AG04450 (cell line): ENCODE measurements at regions not wholly inside any gene's neighbourhood (a gene's known extent, or its start where the extent isn't known, plus 50 kb on each side); places are given as distances from the start of the nearest gene placed in this dataset.

Experiments
- CTCF ChIA-PET: fragments of 300-600, 350-600 bp; formaldehyde crosslinking; extraction: SDS; loops from one replicate; lab custom pipeline; 2022; ENCODE audit warnings: antibody characterized with exemption, inconsistent platforms; lab: Charles Lee
- POLR2A ChIA-PET: fragments of 350-600 bp; formaldehyde crosslinking; extraction: SDS; loops from one replicate; lab custom pipeline; 2021; ENCODE audit warnings: antibody characterized with exemption, inconsistent platforms; lab: Yijun Ruan, JAX
- DNase-seq: peaks from one replicate; pipeline ENCODE4 v3.0.0-alpha.2; 2011; ENCODE audit warnings: low read depth, low spot score
- H3K27ac ChIP-seq: one replicate; pipeline ENCODE4 v1.5.1; 2012; ENCODE audit warnings: low read depth, low read length, control low read depth
- H3K27me3 ChIP-seq: one replicate; pipeline ENCODE4 v1.6.0; 2012; ENCODE audit warnings: low read length; ENCODE audit not compliant: control insufficient read depth, insufficient read depth
- H3K4me3 ChIP-seq: 2 replicates; pipeline ENCODE4 v1.5.1; 2011; ENCODE audit warnings: mild to moderate bottlenecking, low read depth, low read length, control low read depth
- H3K9me3 ChIP-seq: 2 replicates; pipeline ENCODE4 v1.5.1; 2012; ENCODE audit warnings: low read length; ENCODE audit not compliant: control insufficient read depth, insufficient read depth
- CTCF ChIP-seq: IDR thresholded peaks from 2 replicates; pipeline ENCODE4 v1.5.1; 2011; ENCODE audit warnings: low read depth, low read length, control low read depth, inconsistent platforms

- ChIA-PET CTCF (no interaction called here), POLR2A (no interaction called here)
- Histone ChIP-seq H3K9me3 (no peaks in the 10 kb centered on the region), H3K4me3 (no peak overlapping the region), H3K27me3 (no peaks in the 10 kb centered on the region), H3K27ac (no peak overlapping the region)
- TF ChIP-seq CTCF, result no peak
- no peak for DNase-seq
Observed at GRCh38 chr4:83929550-83929949, 393.6 kb downstream of the GPAT3 start.

GRCh38 chr4:83926950-83927349 lies 391.0 kb downstream of the GPAT3 start:
- H3K27me3 ChIP-seq, result no peaks in the 10 kb centered on the region
- no peak for DNase-seq
- no peak for TF ChIP-seq CTCF
- H3K4me3 ChIP-seq, result no peak overlapping the region
- no peak overlapping the region for H3K27ac ChIP-seq
- ChIA-PET CTCF (no interaction called here), POLR2A (no interaction called here)
- no peaks in the 10 kb centered on the region for H3K9me3 ChIP-seq

DNA sequence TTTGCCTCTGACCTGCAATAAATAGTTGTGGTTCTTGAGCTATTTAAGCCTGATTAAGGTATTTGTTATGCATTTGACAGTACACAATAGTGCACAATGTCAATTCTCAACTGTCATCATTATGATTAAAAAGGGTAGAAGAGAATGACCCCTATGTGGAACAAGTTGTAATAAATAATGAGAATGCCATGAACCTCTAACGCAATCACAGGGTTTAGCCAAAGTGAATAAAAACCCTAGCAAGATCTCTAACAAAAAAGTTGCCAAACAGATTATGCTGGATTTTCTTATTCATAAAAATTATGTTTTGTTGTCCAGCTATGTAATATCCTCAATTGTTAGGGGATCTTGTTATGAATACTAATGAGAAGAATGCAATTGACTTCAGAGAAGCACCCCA lies 387.4 kb downstream of the GPAT3 start:
- Histone ChIP-seq H3K4me3 (no peak overlapping the region), H3K27me3 (no peaks in the 10 kb centered on the region), H3K27ac (no peak overlapping the region), H3K9me3 (no peaks in the 10 kb centered on the region)
- CTCF ChIA-PET, result interaction anchor here (0.6 kb wide), 1 partner anchor 134 kb away, joined by 3 read pairs; no protein-coding TSS in a partner anchor
- POLR2A ChIA-PET, result no interaction called here
- DNase-seq, result no peak
- TF ChIP-seq CTCF, result no peak

- H3K4me3 ChIP-seq, result no peak overlapping the region
- H3K27me3 ChIP-seq, result no peaks in the 10 kb centered on the region
- 0 out of 2 replicates have a peak, but pooled peaks cover 2% of the 10 kb centered on the region for H3K9me3 ChIP-seq
- TF ChIP-seq CTCF, result no peak
- no peak for DNase-seq
- CTCF ChIA-PET, result no interaction called here
- POLR2A ChIA-PET, result no interaction called here
- no peak overlapping the region for H3K27ac ChIP-seq
Observed at GRCh38 chr4:83922402-83922801, 386.5 kb downstream of the GPAT3 start.

DNA sequence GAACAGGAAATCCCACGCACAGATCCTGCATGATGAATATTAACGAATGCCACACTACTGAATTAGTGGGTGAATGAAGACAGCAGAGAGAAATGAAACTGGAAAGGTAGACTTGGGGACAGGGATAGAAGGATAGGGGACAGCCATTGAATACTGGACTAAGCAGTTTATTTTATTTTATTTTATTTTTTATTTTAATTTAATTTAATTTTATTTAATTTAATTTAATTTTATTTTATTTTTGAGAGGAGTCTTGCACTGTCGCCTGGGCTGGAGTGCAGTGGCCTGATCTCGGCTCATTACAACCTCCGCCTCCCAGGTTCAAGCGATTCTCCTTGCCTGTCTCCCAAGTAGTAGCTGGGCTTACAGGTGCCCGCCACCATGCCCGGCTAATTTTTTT lies 385.2 kb downstream of the GPAT3 start:
- Histone ChIP-seq H3K9me3 (0 out of 2 replicates have a peak, but pooled peaks cover 2% of the 10 kb centered on the region), H3K4me3 (no peak overlapping the region), H3K27ac (no peak overlapping the region), H3K27me3 (no peaks in the 10 kb centered on the region)
- DNase-seq, result no peak
- no peak for TF ChIP-seq CTCF
- ChIA-PET CTCF (no interaction called here), POLR2A (interaction anchor here (0.5 kb wide), 1 partner anchor 703 kb away, joined by 4 read pairs; no protein-coding TSS in a partner anchor)
